ENCODE measurements at regions not wholly inside any gene's neighbourhood (a gene's known extent, or its start where the extent isn't known, plus 50 kb on each side); places are given as distances from the start of the nearest gene placed in this dataset.
"Not testable (repeated sequence)": the region's sequence is repeated elsewhere in the genome, so short reads cannot be mapped to it uniquely, and the experiment has no call there.

DNA sequence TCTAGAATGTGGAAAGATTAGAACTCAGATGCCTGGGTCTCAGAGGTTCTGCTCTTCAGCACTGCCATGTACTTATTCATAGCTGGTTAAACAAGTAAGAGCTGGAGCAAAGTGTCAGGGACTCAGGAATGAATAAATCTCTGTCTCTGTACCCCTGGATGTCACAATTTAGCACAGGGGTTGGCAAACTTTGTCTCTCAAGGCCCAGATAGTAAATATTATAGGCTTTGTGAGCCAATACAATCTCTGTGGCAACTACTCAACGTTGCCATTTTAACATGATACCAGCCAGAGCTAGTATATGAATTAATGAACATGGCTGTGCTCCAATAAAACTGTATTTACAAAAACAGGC is 220.3 kb upstream of the MON1B start:
- no peak for DNase-seq (ENCODE audit: low read depth, low spot score)

GRCh38 chr16:76976101-76976500 is 214.9 kb upstream of the MON1B start:
- no peak for DNase-seq (ENCODE audit: low read depth, low spot score)

- no peak for DNase-seq (ENCODE audit: low read depth, low spot score)
Observed at GRCh38 chr16:76976756-76977155, 214.2 kb upstream of the MON1B start.

DNA sequence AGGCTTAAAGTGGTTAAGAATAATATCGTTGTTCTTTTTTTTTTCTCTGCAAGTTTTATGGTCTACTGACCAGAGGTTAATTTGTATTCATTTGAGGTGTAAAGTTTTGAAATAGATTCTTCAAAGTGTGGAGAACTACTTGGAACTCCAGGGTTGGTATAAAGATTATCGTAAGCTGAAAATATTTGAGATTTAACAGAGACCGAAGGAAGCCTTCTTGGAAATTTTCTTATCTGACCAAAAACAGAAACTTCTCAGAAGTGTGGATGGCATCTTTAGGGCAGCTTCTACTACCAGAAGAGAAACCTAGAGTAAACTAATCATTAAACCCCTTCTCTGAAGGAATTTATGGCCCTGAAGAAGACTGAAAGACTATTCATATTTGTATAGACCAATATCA is 206.8 kb upstream of the MON1B start:
- DNase-seq (ENCODE audit: low read depth, low spot score), result no peak

GRCh38 chr16:76985392-76986045 is 205.5 kb upstream of the MON1B start:
- DNase-seq (ENCODE audit: low read depth, low spot score), result no peak

DNA sequence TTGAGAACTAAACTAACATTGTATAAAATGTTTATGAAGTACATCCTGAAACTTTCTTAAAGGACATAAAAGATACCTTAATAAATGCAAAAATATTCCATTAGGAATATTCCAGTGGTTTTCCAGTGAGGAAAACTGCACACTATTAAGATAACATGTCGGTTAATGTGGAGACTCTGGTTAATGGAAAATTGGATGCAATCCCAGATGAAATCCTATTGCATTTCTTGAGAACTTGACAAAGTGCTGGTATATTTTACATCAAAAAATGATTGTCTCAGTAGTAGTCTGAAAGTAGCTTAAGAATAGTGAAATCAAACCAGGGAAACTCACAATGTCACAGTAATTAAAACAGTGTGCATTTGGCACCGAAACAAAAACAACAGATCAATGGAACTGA is 202.5 kb upstream of the MON1B start:
- no peak for DNase-seq (ENCODE audit: low read depth, low spot score)

DNA sequence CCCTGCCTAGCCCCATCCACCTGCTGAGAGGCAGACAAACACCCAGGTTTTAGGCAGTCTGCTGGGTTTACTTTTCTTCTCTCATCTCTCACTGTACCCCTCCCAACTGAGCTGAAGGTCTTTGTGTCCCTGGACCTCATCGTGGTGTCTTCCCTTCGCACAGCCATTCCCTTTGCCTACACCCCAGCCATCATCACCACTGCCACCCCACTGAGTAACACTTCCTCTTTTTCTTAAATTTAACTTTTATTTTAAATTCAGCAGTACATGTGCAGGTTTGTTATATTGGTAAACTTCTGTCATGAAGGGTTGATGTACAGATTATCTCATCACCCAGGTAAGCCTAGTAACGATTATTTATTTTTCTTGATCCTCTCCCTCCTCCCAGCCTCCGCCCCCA is 188.3 kb upstream of the MON1B start:
- DNase-seq (ENCODE audit: low read depth, low spot score), result no peak

- no peak for DNase-seq (ENCODE audit: low read depth, low spot score)
Observed at GRCh38 chr16:77009453-77009852, 181.5 kb upstream of the MON1B start.

GRCh38 chr16:77014441-77014840 is 176.5 kb upstream of the MON1B start:
- DNase-seq (ENCODE audit: low read depth, low spot score), result no peak

DNA sequence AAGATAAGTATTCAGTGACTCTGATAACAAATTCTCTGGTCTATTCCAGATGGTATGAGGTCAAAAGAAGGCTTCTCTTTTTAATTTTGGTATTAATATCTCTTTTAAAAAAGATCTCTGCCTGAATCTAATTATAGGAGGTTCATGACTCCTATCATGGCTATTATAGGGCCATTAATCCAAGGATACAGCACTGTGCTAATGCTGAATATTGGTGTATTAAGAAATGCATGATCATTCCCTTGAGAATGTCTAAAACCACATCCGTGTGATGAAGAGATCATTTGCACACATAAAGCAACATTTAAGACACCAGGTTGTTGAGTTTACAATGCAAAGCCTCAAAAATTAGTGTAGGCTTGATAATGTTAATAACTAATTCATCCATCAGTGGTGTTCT is 160.4 kb upstream of the MON1B start:
- no peak for DNase-seq (ENCODE audit: low read depth, low spot score)

GRCh38 chr16:77033516-77033915 is 157.5 kb upstream of the MON1B start:
- DNase-seq (ENCODE audit: low read depth, low spot score), result no peak

DNA sequence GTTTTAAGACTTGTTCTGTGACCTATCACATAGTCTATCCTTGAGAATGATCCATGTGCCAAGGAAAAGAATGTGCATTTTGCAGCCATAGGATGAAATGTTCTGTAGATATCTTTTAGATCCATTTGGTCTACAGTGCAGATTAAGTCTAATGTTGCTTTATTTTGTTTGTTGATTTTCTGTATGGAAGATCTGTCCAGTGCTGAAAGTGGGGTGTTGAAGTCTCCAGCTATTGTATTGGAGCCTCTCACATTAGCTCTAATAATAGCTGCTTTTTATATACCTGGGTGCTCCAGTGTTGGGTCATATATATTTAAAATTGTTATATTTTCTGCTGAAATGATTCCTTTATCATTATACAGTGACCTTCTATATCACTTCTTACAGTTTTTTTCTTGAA is 155.6 kb upstream of the MON1B start:
- DNase-seq (ENCODE audit: low read depth, low spot score), result no peak

DNA sequence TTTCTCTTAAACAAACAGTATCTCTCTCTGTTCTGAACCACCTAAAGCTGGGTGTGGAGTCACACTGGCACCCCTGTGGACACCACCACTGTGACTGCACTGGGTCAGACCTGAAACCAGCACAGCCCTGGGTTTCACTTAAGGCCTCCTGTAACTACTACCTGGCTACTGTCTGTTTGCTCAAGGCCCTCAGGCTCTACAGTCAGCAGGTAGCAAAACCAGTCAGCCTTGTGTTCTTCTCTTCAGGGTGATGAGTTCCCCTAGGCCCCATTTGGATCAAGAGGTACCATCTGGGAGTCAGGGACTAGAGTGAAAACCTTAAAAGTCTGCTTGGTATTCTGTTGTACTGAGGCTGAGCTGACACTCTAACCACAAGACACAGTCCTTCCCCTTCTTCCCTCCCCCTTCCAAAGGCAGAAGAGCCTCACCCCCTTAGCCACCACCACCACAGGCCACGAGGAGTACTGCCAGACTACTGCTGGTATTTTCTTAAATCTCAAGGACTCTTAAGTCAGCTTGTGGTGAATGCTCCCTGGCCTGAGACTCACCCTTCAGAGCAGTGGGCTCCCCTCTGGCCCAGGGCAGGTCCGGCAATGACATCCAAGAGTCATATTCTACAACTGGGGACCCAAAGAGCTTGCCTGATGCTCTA is 153.2 kb upstream of the MON1B start:
- DNase-seq (ENCODE audit: low read depth, low spot score), result no peak

GRCh38 chr16:77041468-77041867 is 149.5 kb upstream of the MON1B start:
- DNase-seq (ENCODE audit: low read depth, low spot score), result no peak

GRCh38 chr16:77043076-77043475 is 147.9 kb upstream of the MON1B start:
- DNase-seq (ENCODE audit: low read depth, low spot score), result no peak

DNA sequence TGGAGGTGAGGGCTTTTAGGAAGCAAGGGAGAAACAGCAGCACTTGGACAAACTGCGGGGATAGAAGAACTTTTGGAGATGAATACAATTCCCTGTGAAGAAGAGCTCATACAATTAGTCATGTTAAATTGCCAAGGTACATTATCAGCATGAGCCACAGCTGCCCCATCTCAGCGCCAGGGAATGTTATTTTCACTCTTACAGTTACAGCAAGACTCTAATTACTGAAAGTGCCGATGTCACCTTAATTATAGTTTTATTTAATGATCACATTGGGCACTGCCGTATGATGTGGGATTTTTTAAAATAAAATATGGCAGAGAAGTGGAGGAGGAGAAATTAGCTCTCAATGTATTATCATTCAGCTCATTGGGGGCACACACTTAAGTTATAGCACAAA is 144.8 kb upstream of the MON1B start:
- no peak for DNase-seq (ENCODE audit: low read depth, low spot score)

DNA sequence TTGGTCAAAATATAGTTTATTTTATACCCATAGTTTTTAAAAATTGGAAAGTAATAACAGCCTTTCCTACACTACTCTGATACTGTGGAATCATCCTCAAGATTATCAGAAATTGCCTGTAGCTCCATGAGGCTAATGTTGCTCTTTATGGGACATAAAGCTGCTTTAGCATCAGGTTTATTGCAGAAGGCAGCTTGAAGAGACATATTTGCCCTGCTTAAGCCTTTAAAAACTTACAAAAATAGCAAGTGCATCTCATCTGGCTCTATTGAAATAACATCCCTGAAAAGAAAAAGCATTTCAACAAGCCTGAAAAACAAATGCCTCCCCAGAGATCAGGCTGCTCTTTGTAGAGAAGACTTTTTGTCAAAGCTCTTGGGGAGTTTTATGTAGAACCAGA is 142.9 kb upstream of the MON1B start:
- DNase-seq (ENCODE audit: low read depth, low spot score), result no peak

- DNase-seq (ENCODE audit: low read depth, low spot score), result no peak
Observed at GRCh38 chr16:77049577-77049976, 141.4 kb upstream of the MON1B start.

- not testable (repeated sequence) for DNase-seq (ENCODE audit: low read depth, low spot score)
Observed at GRCh38 chr16:77056597-77056996, 134.4 kb upstream of the MON1B start.

- DNase-seq (ENCODE audit: low read depth, low spot score), result no peak
Observed at GRCh38 chr16:77057161-77057774, 133.7 kb upstream of the MON1B start.

DNA sequence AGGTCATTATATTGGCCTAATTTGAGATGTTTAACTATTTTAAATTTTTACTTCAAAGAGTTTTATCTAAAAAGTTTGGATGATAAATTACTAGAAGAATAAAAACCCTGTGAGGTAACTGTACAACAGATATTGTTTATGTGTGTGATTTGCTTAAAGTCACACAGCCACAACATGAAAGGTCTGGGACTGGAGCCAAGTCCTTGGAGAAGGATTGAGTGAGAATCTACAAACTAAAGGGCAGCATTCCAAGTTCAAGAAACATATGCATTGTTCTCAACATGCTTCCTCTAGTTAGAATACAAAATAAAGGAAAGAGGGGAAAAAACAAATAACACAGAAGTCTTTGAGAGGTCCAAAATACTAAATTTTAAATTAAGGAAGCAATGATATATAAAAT is 131.5 kb upstream of the MON1B start:
- no peak for DNase-seq (ENCODE audit: low read depth, low spot score)

DNA sequence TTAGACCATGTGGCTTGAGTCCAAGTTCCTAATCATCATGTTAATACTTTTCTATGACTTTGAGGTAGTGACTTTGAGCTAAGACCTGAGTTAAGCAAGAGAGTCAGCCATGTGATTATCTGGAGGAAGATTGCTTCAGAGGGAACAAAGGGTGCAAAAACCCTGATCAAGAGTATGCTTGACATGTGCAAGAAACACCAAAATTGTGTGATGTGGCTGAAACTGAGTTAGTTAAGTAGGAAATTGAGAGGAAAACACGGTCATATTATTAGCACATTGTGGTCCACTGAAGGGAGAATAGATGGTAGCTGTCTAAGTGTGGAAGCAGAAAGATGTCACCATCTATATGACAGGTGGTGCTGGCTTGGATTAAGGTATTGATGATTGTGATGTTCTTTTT is 130.4 kb upstream of the MON1B start:
- DNase-seq (ENCODE audit: low read depth, low spot score), result no peak

DNA sequence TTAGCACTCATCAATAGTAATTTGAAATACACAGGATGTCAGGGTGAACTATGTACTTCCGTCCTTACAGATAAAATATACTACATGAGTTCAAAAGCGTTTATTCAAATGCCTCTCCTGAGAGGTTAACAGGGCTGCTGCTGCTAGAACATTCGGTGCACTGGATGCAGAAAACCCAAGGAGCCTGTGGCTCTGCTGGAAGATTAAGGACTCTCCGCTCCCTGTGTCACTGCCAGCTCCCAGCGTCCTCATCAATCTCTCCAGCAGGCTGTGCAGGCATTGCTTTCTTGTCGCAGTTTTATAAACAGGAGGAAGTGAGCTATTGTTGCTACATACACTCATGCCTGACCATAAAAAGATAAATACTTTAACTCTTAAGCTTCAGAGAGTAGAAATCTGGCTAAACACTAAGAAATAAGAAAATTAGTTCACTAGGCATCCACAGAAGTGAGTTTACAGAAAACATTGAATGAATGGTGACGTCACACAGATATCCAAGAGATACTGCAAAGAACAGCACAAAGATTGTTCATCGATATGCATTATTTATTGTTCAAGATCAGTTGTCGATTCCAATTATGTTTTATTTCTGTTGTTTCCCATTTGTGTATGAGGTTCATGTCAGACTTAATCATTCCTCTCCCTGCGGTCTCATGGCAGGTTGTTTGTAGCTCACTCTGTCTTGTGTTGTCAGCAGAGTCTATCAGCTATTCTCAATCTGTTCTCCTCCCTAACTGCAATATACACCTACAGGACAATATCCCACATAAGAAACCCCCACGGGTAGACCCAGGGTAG is 127.9 kb upstream of the MON1B start:
- DNase-seq (ENCODE audit: low read depth, low spot score), result no peak

All from ELF-1 (cell line).